Endothelial cell (in vitro differentiated cells): ENCODE measurements at regions not wholly inside any gene's neighbourhood (a gene's known extent, or its start where the extent isn't known, plus 50 kb on each side); places are given as distances from the start of the nearest gene placed in this dataset.
A peak's percentile ranks its signal among the peaks of the same experiment; 100 is the strongest.

Source experiments
- DNase-seq: peaks from one replicate; pipeline ENCODE4 v3.0.0; 2021; ENCODE audit warnings: low spot score
- H3K27ac Mint-ChIP-seq: one replicate; pipeline ENCODE4 v1.8.0; 2021; ENCODE audit warnings: mixed read lengths, inconsistent platforms; ENCODE audit not compliant: unreplicated experiment
- H3K27me3 Mint-ChIP-seq: one replicate; pipeline ENCODE4 v1.8.0; 2021; ENCODE audit warnings: mild to moderate bottlenecking, moderate library complexity, mixed read lengths, inconsistent platforms; ENCODE audit not compliant: unreplicated experiment
- H3K36me3 Mint-ChIP-seq: one replicate; pipeline ENCODE4 v1.8.0; 2021; ENCODE audit warnings: mild to moderate bottlenecking, low read depth, mixed read lengths, inconsistent platforms; ENCODE audit not compliant: unreplicated experiment
- H3K4me1 Mint-ChIP-seq: one replicate; pipeline ENCODE4 v1.8.0; 2021; ENCODE audit warnings: mild to moderate bottlenecking, mixed read lengths, inconsistent platforms; ENCODE audit not compliant: unreplicated experiment
- H3K4me3 Mint-ChIP-seq: one replicate; pipeline ENCODE4 v1.8.0; 2021; ENCODE audit warnings: mild to moderate bottlenecking, mixed read lengths, inconsistent platforms; ENCODE audit not compliant: unreplicated experiment
- H3K9me3 Mint-ChIP-seq: one replicate; pipeline ENCODE4 v1.8.0; 2021; ENCODE audit warnings: mixed read lengths, inconsistent platforms; ENCODE audit not compliant: unreplicated experiment
- TF ChIP-seq, protein P1 (sequence below): fragments of 200-600 bp; sonication (generic); IDR thresholded peaks from one replicate; pipeline ENCODE4 v1.5.0; 2021; ENCODE audit warnings: antibody characterized with exemption; ENCODE audit not compliant: unreplicated experiment

- H3K27me3 Mint-ChIP-seq: no peaks in the 10 kb centered on the region
- H3K36me3 Mint-ChIP-seq: no peaks in the 10 kb centered on the region
- DNase-seq: no peak
- H3K4me1 Mint-ChIP-seq: peaks cover 6% of the 10 kb centered on the region
- H3K4me3 Mint-ChIP-seq: no peak overlapping the region
- H3K27ac Mint-ChIP-seq: no peak overlapping the region
- H3K9me3 Mint-ChIP-seq: no peaks in the 10 kb centered on the region
- TF ChIP-seq, protein P1, sequence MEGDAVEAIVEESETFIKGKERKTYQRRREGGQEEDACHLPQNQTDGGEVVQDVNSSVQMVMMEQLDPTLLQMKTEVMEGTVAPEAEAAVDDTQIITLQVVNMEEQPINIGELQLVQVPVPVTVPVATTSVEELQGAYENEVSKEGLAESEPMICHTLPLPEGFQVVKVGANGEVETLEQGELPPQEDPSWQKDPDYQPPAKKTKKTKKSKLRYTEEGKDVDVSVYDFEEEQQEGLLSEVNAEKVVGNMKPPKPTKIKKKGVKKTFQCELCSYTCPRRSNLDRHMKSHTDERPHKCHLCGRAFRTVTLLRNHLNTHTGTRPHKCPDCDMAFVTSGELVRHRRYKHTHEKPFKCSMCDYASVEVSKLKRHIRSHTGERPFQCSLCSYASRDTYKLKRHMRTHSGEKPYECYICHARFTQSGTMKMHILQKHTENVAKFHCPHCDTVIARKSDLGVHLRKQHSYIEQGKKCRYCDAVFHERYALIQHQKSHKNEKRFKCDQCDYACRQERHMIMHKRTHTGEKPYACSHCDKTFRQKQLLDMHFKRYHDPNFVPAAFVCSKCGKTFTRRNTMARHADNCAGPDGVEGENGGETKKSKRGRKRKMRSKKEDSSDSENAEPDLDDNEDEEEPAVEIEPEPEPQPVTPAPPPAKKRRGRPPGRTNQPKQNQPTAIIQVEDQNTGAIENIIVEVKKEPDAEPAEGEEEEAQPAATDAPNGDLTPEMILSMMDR: no peak
Measured at GRCh38 chr5:40260361-40260760, 419.4 kb upstream of the PTGER4 start.

DNA sequence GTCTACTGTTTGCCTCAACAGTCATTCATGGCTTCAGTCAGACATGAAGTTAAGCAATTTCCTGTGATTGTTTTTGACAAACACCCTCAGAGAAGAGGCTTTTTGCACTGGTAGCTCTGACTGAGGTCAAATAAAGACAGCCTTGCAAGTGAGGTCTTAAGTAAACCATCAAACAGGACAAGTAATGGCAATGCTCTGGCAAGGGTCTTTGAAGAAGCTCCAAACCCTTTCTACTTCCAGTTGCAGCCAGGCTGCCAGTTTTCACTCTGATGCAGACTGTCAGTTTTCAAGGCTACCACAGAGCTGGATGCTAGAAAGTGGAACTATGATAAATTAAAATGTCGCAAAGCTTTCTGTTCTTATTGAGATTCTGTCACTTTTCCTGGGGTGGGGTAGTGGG lies 421.5 kb upstream of the PTGER4 start:
- no peaks in the 10 kb centered on the region for H3K27me3 Mint-ChIP-seq
- H3K9me3 Mint-ChIP-seq: no peaks in the 10 kb centered on the region
- H3K27ac Mint-ChIP-seq: peak overlapping the region; percentile 91
- TF ChIP-seq, protein P1: no peak
- DNase-seq: peak; percentile 7
- H3K4me1 Mint-ChIP-seq: peaks cover 6% of the 10 kb centered on the region
- H3K36me3 Mint-ChIP-seq: no peaks in the 10 kb centered on the region
- H3K4me3 Mint-ChIP-seq: no peak overlapping the region

DNA sequence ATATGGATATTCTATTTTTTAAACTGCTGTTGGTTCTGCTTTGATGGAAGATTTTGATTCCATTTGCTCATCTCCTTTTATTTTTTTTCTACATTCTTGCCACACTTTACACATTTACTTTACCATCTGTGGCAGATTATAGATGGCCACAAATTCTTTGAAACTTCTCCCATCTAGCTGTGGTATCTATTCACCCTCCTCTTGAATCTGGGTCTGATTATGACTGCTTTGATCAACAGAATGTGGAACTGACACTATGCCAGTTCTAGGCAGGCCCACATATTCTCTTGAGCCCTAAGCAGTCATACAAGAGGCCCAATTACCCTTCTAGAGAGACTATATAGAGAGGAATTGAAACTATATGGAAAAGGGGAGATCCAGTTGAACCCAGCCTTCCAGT lies 439.0 kb upstream of the PTGER4 start:
- Mint-ChIP-seq H3K4me1 (no peaks in the 10 kb centered on the region), H3K4me3 (no peak overlapping the region), H3K27ac (no peak overlapping the region), H3K9me3 (no peaks in the 10 kb centered on the region), H3K27me3 (no peaks in the 10 kb centered on the region), H3K36me3 (no peaks in the 10 kb centered on the region)
- TF ChIP-seq, protein P1: no peak
- no peak for DNase-seq

DNA sequence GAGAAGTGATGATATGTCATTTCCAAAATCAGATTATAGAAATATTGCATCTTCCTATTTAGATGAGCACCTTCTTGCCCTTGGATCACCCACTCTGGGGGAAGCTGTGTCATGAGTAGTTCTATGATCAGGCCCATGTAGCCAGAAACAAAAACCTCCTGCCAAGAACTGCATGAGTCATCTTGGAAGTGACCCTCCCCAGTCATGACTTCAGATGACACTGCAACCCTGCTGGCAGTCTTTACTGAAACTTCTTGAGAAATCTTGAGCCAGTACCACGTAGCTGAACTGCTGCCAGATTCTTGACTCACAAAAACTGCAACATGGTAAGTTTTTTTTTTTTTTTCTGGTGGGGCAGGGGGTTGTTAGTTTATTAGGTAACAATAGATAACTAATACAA lies 439.6 kb upstream of the PTGER4 start:
- no peaks in the 10 kb centered on the region for H3K4me1 Mint-ChIP-seq
- TF ChIP-seq, protein P1: no peak
- no peaks in the 10 kb centered on the region for H3K27me3 Mint-ChIP-seq
- no peak overlapping the region for H3K4me3 Mint-ChIP-seq
- H3K36me3 Mint-ChIP-seq: no peaks in the 10 kb centered on the region
- no peak overlapping the region for H3K27ac Mint-ChIP-seq
- no peak for DNase-seq
- H3K9me3 Mint-ChIP-seq: no peaks in the 10 kb centered on the region

DNA sequence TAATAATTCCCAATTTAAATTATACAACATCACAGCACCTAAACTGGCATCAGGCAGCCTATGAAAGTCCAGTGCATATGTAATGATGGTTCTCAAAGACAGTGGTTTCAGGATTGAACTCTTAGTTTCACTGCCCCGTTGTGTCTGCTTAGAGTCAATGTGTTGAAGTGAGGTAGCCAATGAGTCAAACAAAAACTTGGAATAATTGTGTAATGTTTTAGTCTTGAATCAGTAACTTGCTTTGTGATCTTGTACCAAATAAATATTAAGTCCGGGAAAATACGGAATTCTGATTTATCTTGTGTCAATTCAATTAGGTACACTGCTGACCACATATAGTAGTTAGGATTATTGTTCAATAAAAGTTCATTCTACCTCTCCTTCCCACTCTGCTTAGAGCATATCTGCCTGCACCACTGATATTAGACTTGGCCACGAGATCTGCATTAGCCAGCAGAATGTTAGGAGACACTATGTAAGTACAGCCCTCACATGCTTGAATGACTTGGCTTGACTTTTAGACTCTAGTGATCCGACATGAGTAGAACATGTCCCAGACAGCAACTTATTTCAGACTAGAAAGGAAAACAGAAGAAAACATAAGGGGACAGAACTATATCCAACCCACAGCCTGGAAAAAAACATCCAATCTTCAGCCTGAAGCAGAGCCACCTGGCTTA lies 441.5 kb upstream of the PTGER4 start:
- H3K4me3 Mint-ChIP-seq: no peak overlapping the region
- no peak overlapping the region for H3K27ac Mint-ChIP-seq

More for the DNA sequence above, 441.5 kb upstream of the PTGER4 start:
- DNase-seq: no peak
- H3K4me1 Mint-ChIP-seq: no peaks in the 10 kb centered on the region
- no peaks in the 10 kb centered on the region for H3K9me3 Mint-ChIP-seq
- no peaks in the 10 kb centered on the region for H3K36me3 Mint-ChIP-seq
- no peaks in the 10 kb centered on the region for H3K27me3 Mint-ChIP-seq
- TF ChIP-seq, protein P1: no peak
